Spleen (tissue), 7 donors: ENCODE measurements at regions not wholly inside any gene's neighbourhood (a gene's known extent, or its start where the extent isn't known, plus 50 kb on each side); places are given as distances from the start of the nearest gene placed in this dataset.

Experiments used
- POLR2A ChIP-seq, 3 donors: fragments of 450-650 bp; IDR thresholded peaks; one replicate each; pipeline ENCODE4 v1.5.1; 2017; ENCODE audit warnings: antibody characterized with exemption in 3 of 3, mild to moderate bottlenecking in 1 of 3
- POLR2AphosphoS5 ChIP-seq, 3 donors: sonication (generic); formaldehyde crosslinking; IDR thresholded peaks; one replicate each; pipeline ENCODE4 v1.5.1; 2017; ENCODE audit warnings: antibody characterized with exemption in 3 of 3
- TF ChIP-seq, protein P1 (sequence below), 11 experiments: fragments of 200-600 bp in 7 of 11; fragments of 450-650 bp in 4 of 11; sonication (generic) in 4 of 11; IDR thresholded peaks in 8 of 11; conservative IDR thresholded peaks in 3 of 11; 1 replicate in 7 of 11; 2 replicates in 4 of 11; pipeline versions ENCODE4 v1.4.0 to v1.8.0; 2016 to 2021; ENCODE audit warnings: antibody characterized with exemption in 11 of 11, inconsistent platforms in 4 of 11, mild to moderate bottlenecking in 1 of 11
- donor health status: DM: no; HTN: no; CAD: no; lungs with moderate emphysema.
- donor health status: DM: no; HTN: no; CAD: no.
- donor health status: DM: no; HTN: no; CAD: no.

GRCh38 chr5:28505121-28505520 lies 1466.7 kb upstream of the CDH9 start:
- TF ChIP-seq, protein P1, sequence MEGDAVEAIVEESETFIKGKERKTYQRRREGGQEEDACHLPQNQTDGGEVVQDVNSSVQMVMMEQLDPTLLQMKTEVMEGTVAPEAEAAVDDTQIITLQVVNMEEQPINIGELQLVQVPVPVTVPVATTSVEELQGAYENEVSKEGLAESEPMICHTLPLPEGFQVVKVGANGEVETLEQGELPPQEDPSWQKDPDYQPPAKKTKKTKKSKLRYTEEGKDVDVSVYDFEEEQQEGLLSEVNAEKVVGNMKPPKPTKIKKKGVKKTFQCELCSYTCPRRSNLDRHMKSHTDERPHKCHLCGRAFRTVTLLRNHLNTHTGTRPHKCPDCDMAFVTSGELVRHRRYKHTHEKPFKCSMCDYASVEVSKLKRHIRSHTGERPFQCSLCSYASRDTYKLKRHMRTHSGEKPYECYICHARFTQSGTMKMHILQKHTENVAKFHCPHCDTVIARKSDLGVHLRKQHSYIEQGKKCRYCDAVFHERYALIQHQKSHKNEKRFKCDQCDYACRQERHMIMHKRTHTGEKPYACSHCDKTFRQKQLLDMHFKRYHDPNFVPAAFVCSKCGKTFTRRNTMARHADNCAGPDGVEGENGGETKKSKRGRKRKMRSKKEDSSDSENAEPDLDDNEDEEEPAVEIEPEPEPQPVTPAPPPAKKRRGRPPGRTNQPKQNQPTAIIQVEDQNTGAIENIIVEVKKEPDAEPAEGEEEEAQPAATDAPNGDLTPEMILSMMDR (IDR thresholded peaks at IDR 0.05 in 8 of 11, conservative IDR thresholded peaks at IDR 0.05 in 3 of 11): no peak
- TF ChIP-seq POLR2A (IDR thresholded peaks at IDR 0.05) (no peak), POLR2AphosphoS5 (IDR thresholded peaks at IDR 0.05) (no peak)
